ENCODE measurements at regions not wholly inside any gene's neighbourhood (a gene's known extent, or its start where the extent isn't known, plus 50 kb on each side); places are given as distances from the start of the nearest gene placed in this dataset.

DNA sequence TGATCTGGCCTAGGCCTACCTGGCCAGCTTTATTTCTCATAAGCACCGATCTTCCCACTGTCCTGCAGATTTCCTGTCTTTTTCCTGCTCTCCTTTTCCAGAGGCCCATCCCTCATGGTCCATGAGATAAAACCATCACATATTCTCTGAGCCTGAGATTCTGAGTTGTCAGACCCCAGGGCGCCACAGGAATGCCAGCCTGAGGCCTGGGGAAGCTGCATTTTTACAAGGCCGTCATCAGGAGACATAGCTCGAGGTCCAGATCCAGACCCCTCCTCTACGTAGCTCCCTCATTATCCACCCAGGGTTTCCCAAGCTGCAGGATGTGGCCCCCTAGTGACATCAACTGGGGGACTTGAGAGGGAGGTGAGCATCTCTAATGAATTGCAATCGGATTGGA, 204.3 kb downstream of the ATPSCKMT start:
- TF ChIP-seq EP300 (IDR thresholded peaks at IDR 0.05) (no peak), POLR2AphosphoS5 (IDR thresholded peaks at IDR 0.05) (no peak), POLR2A (IDR thresholded peaks at IDR 0.05) (no peak)
- TF ChIP-seq, protein P1, sequence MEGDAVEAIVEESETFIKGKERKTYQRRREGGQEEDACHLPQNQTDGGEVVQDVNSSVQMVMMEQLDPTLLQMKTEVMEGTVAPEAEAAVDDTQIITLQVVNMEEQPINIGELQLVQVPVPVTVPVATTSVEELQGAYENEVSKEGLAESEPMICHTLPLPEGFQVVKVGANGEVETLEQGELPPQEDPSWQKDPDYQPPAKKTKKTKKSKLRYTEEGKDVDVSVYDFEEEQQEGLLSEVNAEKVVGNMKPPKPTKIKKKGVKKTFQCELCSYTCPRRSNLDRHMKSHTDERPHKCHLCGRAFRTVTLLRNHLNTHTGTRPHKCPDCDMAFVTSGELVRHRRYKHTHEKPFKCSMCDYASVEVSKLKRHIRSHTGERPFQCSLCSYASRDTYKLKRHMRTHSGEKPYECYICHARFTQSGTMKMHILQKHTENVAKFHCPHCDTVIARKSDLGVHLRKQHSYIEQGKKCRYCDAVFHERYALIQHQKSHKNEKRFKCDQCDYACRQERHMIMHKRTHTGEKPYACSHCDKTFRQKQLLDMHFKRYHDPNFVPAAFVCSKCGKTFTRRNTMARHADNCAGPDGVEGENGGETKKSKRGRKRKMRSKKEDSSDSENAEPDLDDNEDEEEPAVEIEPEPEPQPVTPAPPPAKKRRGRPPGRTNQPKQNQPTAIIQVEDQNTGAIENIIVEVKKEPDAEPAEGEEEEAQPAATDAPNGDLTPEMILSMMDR (IDR thresholded peaks at IDR 0.05), result no peak
- Histone ChIP-seq H3K27ac (no peak overlapping the region), H3K36me3 (no peaks in the 10 kb centered on the region), H3K27me3 (no peaks in the 10 kb centered on the region), H3K4me3 (no peak overlapping the region), H3K4me1 (no peaks in the 10 kb centered on the region), H3K9me3 (no peaks in the 10 kb centered on the region)
- no peak for ATAC-seq
- WGBS, 2 donors (ENCODE audit: low coverage in 1 of 2), result 87 to 100% methylated on average over 1 to 6 of the region's 6 CpGs

DNA sequence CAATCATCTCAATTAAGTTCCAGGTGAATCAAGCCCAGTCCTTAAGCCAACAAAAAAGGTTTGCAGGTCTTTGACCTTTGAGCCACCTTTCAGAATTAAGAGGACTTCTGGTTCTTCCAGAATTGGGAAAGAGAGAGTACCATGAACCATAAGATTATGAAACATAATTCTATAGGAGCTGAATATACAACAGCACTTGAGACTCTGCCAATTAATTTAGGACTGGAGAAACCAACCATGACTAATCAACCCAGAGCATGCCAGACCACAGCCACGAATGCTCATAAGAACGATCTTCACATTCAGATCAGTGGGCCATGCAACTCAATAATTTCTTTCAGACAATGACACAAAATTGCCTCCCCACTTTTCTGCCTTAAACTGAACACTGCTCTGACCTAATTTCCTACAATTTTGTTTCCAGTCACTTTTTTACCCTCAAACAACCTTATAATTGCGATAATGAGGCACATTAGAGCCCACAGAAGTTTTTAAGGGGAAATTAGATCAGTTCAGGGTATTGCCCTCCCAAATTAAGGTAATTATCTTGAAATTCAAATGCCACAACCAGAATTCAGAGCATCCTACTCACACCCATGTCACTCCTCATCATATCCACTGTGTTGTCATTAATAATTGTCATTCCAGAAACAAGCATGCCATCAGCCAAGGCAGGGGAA, 213.4 kb downstream of the ATPSCKMT start:
- no peak for ATAC-seq
- H3K27ac ChIP-seq, result no peak overlapping the region
- TF ChIP-seq, protein P1 (IDR thresholded peaks at IDR 0.05), result no peak
- no peak for TF ChIP-seq POLR2A (IDR thresholded peaks at IDR 0.05)
- no peak for TF ChIP-seq EP300 (IDR thresholded peaks at IDR 0.05)
- no peak for TF ChIP-seq POLR2AphosphoS5 (IDR thresholded peaks at IDR 0.05)
- H3K4me1 ChIP-seq, result no peaks in the 10 kb centered on the region
- no peak overlapping the region for H3K4me3 ChIP-seq
- no peaks in the 10 kb centered on the region for H3K9me3 ChIP-seq
- H3K27me3 ChIP-seq, result no peaks in the 10 kb centered on the region
- H3K36me3 ChIP-seq, result no peaks in the 10 kb centered on the region
- 76 to 89% methylated on average over 3 of the region's 3 CpGs for WGBS, 2 donors (ENCODE audit: low coverage in 1 of 2)

DNA sequence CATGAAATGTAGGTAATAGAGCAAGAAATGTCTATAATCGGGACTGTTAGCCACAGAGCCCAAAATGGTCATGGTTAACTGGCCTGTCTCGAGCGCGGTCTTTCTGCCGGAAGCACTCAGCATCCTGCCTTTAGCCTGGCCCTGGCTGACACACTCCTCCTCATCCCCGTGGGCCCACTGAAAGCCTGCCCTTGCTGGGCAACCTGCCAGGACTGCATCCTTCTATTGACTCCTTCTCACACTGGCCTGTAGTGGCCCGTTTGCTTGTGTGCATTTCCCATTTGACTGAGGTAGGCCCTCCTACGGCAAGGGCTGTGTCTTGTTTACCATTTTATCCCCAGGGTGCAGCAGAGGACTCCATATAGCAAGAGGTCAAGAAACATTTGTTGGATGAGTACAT, 215.7 kb downstream of the ATPSCKMT start:
- no peaks in the 10 kb centered on the region for H3K36me3 ChIP-seq
- H3K9me3 ChIP-seq, result peaks cover 0 to 23% (median 0%) of the 10 kb centered on the region in 3 donors
- no peak for ATAC-seq
- TF ChIP-seq, protein P1 (IDR thresholded peaks at IDR 0.05), result no peak
- TF ChIP-seq POLR2AphosphoS5 (IDR thresholded peaks at IDR 0.05), result no peak
- TF ChIP-seq POLR2A (IDR thresholded peaks at IDR 0.05), result no peak
- no peak for TF ChIP-seq EP300 (IDR thresholded peaks at IDR 0.05)
- WGBS, 2 donors (ENCODE audit: low coverage in 1 of 2), result 46 to 52% methylated on average over 8 of the region's 8 CpGs
- H3K4me1 ChIP-seq, result no peaks in the 10 kb centered on the region
- no peaks in the 10 kb centered on the region for H3K27me3 ChIP-seq
- H3K4me3 ChIP-seq, result no peak overlapping the region
- H3K27ac ChIP-seq, result no peak overlapping the region

DNA sequence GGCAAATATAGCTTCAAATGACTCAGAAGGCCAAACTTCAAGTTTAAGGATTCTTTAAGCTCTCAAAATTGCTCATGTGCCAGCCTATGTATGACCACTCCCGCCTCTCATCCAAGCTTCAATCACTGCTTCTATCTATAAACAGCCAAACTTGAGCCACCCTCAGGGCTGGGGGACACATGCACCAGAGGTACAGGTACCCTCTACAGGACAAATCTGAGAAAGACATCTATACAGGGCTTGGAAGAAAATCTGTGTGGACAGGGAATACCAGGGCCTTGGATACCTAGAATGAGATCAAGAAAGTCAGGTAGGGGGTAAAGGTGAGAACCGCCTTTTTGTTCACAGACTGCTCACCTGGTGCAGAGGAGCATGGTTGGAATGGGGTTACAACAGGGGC, 217.9 kb downstream of the ATPSCKMT start:
- H3K4me3 ChIP-seq, result no peak overlapping the region
- WGBS, 2 donors (ENCODE audit: low coverage in 1 of 2), result 92 to 100% methylated on average over 2 of the region's 2 CpGs

More for the DNA sequence above, 217.9 kb downstream of the ATPSCKMT start:
- Histone ChIP-seq H3K9me3 (peaks cover 0 to 28% (median 0%) of the 10 kb centered on the region in 3 donors), H3K27me3 (no peaks in the 10 kb centered on the region), H3K36me3 (no peaks in the 10 kb centered on the region), H3K27ac (no peak overlapping the region), H3K4me1 (no peaks in the 10 kb centered on the region)
- no peak for ATAC-seq
- TF ChIP-seq EP300 (IDR thresholded peaks at IDR 0.05) (no peak), POLR2AphosphoS5 (IDR thresholded peaks at IDR 0.05) (no peak)
- TF ChIP-seq, protein P1 (IDR thresholded peaks at IDR 0.05), result no peak

Measured in gastroesophageal sphincter (tissue), 4 donors.